ENCODE measurements at regions not wholly inside any gene's neighbourhood (a gene's known extent, or its start where the extent isn't known, plus 50 kb on each side); places are given as distances from the start of the nearest gene placed in this dataset.

GRCh38 chr5:111853748-111854147, 96.8 kb upstream of the NREP start:
- Histone ChIP-seq H3K36me3 (ENCODE audit: control insufficient read depth, insufficient read depth, low read length) (no peaks in the 10 kb centered on the region), H3K27me3 (ENCODE audit: control insufficient read depth, insufficient read depth, low read length) (no peaks in the 10 kb centered on the region), H3K27ac (ENCODE audit: low read length) (no peak overlapping the region), H3K9me3 (ENCODE audit: control insufficient read depth, insufficient read depth, low read depth, low read length) (no peaks in the 10 kb centered on the region), H3K4me3 (ENCODE audit: low read depth in 2 of 2, low read length in 2 of 2) (no peak overlapping the region), H3K4me1 (ENCODE audit: control insufficient read depth, insufficient read depth, low read length) (no peaks in the 10 kb centered on the region)
- ATAC-seq (no peak), DNase-seq (ENCODE audit: low read depth, low spot score) (no peak)
- CTCF ChIA-PET: no interaction called here
- POLR2A ChIA-PET: no interaction called here
- in situ Hi-C loops (cut with HindIII; ENCODE audit: low pct_unique_long_range_greater_than_20kb, low sequenced_read_pairs): no loop called here
- BruUV-seq (replicated peaks): no TSS peak
- TF ChIP-seq REST (IDR thresholded peaks at IDR 0.05; ENCODE audit: insufficient read depth in 1 of 2, low read depth in 2 of 2, low read length in 1 of 2) (no peak), CTCF (IDR thresholded peaks at IDR 0.05) (no peak), TCF7L2 (IDR thresholded peaks at IDR 0.05; ENCODE audit: low read depth, low read length) (no peak), POLR2AphosphoS5 (IDR thresholded peaks at IDR 0.05; ENCODE audit: low read depth, low read length) (no peak), SIN3A (IDR thresholded peaks at IDR 0.05; ENCODE audit: borderline replicate concordance, insufficient read depth, low read depth, low read length) (no peak)
- intact Hi-C loops (cut with micrococcal nuclease; ENCODE audit: unreplicated experiment): no loop called here

- no peaks in the 10 kb centered on the region for H3K36me3 ChIP-seq (ENCODE audit: control insufficient read depth, insufficient read depth, low read length)
- no peaks in the 10 kb centered on the region for H3K4me1 ChIP-seq (ENCODE audit: control insufficient read depth, insufficient read depth, low read length)
- DNase-seq (ENCODE audit: low read depth, low spot score) (no peak), ATAC-seq (no peak)
- H3K27ac ChIP-seq (ENCODE audit: low read length): no peak overlapping the region
- intact Hi-C loops (cut with micrococcal nuclease; ENCODE audit: unreplicated experiment) (no loop called here), in situ Hi-C loops (cut with HindIII; ENCODE audit: low pct_unique_long_range_greater_than_20kb, low sequenced_read_pairs) (no loop called here)
- H3K9me3 ChIP-seq (ENCODE audit: control insufficient read depth, insufficient read depth, low read depth, low read length): no peaks in the 10 kb centered on the region
- CTCF ChIA-PET: no interaction called here
- TF ChIP-seq TCF7L2 (IDR thresholded peaks at IDR 0.05; ENCODE audit: low read depth, low read length): no peak
- TF ChIP-seq REST (IDR thresholded peaks at IDR 0.05; ENCODE audit: insufficient read depth in 1 of 2, low read depth in 2 of 2, low read length in 1 of 2): no peak
- no peak for TF ChIP-seq POLR2AphosphoS5 (IDR thresholded peaks at IDR 0.05; ENCODE audit: low read depth, low read length)
- no peak for TF ChIP-seq CTCF (IDR thresholded peaks at IDR 0.05)
- TF ChIP-seq SIN3A (IDR thresholded peaks at IDR 0.05; ENCODE audit: borderline replicate concordance, insufficient read depth, low read depth, low read length): no peak
- H3K27me3 ChIP-seq (ENCODE audit: control insufficient read depth, insufficient read depth, low read length): no peaks in the 10 kb centered on the region
- POLR2A ChIA-PET: no interaction called here
- no peak overlapping the region for H3K4me3 ChIP-seq (ENCODE audit: low read depth in 2 of 2, low read length in 2 of 2)
- BruUV-seq (replicated peaks): no TSS peak
Measured at GRCh38 chr5:111851631-111852548, 94.9 kb upstream of the NREP start.

All from Panc1 (cell line).